Bronchial epithelial cell (primary cell): ENCODE measurements at regions not wholly inside any gene's neighbourhood (a gene's known extent, or its start where the extent isn't known, plus 50 kb on each side); places are given as distances from the start of the nearest gene placed in this dataset.
A peak's percentile ranks its signal among the peaks of the same experiment; 100 is the strongest.

ENCODE experiments used
- DNase-seq: peaks from one replicate; pipeline ENCODE4 v3.0.0-alpha.2; 2010; ENCODE audit warnings: low read depth
- FAIRE-seq: peaks from 2 replicates; lab custom pipeline; 2011; peaks lifted over from hg19 to GRCh38; lab: Jason Lieb, UNC
- H3K27me3 ChIP-seq: 2 replicates; pipeline ENCODE4 v1.5.1; 2011; ENCODE audit warnings: low read length; ENCODE audit not compliant: control insufficient read depth, insufficient read depth
- H3K36me3 ChIP-seq: 2 replicates; pipeline ENCODE4 v1.5.1; 2011; ENCODE audit warnings: low read length; ENCODE audit not compliant: control insufficient read depth, insufficient read depth
- H3K4me3 ChIP-seq: 2 replicates; pipeline ENCODE4 v1.5.1; 2011; ENCODE audit warnings: mild to moderate bottlenecking, low read depth, low read length, control low read depth
- TF ChIP-seq, protein P1 (sequence below): IDR thresholded peaks from 2 replicates; pipeline ENCODE4 v1.5.1; 2011; ENCODE audit warnings: mild to moderate bottlenecking, moderate library complexity, low read length, control low read depth, inconsistent platforms; ENCODE audit not compliant: insufficient read depth, severe bottlenecking

DNA sequence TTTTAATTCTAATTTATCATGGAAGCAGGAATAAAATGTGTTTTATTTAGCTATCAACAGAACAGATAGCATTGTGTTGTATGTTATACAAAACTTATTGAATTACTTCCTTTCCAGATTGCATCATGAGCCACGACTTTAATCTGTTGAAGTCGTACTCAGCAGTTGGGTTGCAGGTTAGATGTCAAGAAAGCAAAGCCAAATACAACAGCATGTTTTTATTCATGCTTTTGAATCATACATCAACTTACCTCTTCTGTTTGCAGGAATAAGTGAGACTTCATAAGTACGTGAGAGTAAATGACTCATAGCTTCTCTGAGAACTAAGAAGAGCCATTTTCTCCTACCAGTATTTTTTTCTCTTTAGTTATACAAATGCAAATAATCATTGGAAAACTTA is 110.8 kb upstream of the ADGRL4 start:
- Histone ChIP-seq H3K36me3 (no peaks in the 10 kb centered on the region), H3K27me3 (no peaks in the 10 kb centered on the region), H3K4me3 (no peak overlapping the region)
- TF ChIP-seq, protein P1, sequence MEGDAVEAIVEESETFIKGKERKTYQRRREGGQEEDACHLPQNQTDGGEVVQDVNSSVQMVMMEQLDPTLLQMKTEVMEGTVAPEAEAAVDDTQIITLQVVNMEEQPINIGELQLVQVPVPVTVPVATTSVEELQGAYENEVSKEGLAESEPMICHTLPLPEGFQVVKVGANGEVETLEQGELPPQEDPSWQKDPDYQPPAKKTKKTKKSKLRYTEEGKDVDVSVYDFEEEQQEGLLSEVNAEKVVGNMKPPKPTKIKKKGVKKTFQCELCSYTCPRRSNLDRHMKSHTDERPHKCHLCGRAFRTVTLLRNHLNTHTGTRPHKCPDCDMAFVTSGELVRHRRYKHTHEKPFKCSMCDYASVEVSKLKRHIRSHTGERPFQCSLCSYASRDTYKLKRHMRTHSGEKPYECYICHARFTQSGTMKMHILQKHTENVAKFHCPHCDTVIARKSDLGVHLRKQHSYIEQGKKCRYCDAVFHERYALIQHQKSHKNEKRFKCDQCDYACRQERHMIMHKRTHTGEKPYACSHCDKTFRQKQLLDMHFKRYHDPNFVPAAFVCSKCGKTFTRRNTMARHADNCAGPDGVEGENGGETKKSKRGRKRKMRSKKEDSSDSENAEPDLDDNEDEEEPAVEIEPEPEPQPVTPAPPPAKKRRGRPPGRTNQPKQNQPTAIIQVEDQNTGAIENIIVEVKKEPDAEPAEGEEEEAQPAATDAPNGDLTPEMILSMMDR: no peak
- FAIRE-seq: no peak
- peak; percentile 35 for DNase-seq

DNA sequence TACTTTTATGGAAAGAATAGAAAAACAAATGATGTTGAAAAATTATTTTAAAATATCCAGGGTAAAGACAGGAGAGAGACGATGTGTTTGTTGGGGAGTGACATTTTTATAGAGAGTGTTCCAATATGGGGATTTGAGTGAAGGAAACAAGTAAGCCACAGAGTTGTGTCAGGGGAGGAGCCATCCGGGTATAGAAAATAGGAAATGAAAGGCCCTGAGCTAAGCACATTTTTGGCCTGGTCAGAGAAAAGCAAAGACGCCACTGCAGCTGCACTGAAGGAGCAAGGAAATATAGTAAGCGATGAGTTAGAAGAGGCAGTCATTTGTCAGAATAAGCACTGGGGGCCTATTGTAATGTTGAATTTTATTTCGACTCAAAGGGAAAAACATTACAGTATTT is 107.3 kb upstream of the ADGRL4 start:
- Histone ChIP-seq H3K4me3 (no peak overlapping the region), H3K36me3 (no peaks in the 10 kb centered on the region), H3K27me3 (no peaks in the 10 kb centered on the region)
- FAIRE-seq (no peak), DNase-seq (no peak)
- TF ChIP-seq, protein P1: no peak

DNA sequence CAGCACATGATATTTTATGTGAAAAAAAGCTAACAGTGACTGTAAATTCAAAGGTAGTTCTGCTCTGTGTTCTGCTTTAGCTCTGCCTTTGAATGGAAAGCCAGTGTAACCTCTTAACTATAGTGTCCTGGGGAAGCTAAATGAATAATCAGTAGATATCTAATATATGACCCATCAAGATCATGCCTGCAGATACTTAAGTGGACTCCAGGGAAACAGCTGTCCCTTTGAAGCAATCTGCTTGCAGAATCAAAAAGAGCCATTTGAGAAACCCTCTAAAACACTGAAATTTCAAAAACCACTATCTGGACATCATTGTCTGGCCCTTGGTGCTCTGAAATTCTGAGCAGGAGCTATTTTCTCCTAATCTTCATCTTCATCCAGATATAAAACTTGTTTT is 104.2 kb upstream of the ADGRL4 start:
- FAIRE-seq (no peak), DNase-seq (no peak)
- H3K36me3 ChIP-seq: no peaks in the 10 kb centered on the region
- H3K4me3 ChIP-seq: no peak overlapping the region
- TF ChIP-seq, protein P1: no peak
- no peaks in the 10 kb centered on the region for H3K27me3 ChIP-seq

DNA sequence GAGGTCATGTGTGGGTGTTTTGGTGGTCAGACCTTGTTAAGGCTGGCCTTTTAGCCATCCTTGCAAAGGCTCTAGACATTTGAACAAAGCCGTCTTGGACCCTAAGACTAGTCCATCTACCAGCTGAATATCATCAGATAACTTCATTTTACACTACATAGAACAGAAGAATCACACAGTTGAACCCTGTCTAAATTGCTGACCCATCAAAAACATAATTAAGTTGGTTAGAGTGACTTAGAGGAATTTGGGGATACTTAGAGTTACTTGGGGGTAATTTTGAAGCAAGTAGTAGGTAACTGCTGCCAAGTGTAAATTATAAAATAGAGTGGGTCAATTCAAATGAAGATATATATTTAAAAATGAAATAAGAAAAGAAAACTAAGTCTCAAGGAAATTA is 102.9 kb upstream of the ADGRL4 start:
- Histone ChIP-seq H3K36me3 (no peaks in the 10 kb centered on the region), H3K27me3 (no peaks in the 10 kb centered on the region), H3K4me3 (no peak overlapping the region)
- TF ChIP-seq, protein P1: no peak
- DNase-seq: no peak
- FAIRE-seq: no peak

DNA sequence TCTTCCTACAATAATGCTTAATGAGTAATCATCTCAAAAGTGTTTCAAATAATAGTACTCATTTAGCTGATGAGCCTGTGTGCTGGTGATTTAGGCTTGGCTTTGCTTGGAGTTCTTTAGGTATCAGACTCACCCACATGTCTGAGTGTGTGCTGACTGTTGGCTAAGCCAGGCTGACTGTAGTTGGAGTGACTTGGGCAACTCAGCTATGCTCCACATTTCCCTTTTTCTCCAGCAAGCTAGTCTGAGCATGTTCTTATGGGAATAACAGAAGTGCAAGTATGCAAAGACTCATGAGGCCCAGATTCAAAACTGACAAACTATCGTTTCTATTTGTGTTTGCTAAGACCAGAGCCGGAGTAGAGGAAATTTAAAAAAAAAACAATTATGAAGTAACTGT is 99.0 kb upstream of the ADGRL4 start:
- TF ChIP-seq, protein P1: no peak
- Histone ChIP-seq H3K4me3 (no peak overlapping the region), H3K27me3 (no peaks in the 10 kb centered on the region), H3K36me3 (no peaks in the 10 kb centered on the region)
- DNase-seq (peak; percentile 99), FAIRE-seq (peak; percentile 92)

DNA sequence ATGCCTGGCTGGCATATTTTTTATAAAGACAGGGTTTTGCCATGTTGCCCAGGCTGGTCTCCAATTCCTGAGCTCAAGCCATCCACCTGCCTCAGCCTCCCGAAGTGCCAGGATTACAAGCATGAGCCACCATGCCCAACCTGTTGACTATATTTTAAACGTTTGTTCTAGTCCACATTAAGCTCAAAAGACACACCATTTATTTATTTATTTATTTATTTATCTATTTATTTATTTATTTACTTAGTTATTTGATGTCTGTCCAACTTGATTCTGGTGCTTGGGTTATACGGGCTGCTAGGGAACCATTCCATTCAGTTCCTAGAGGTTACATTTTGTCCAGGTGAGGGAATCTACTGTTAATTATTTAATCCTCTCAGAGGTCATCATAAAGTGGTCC is 98.1 kb upstream of the ADGRL4 start:
- TF ChIP-seq, protein P1: no peak
- no peak for FAIRE-seq
- Histone ChIP-seq H3K36me3 (no peaks in the 10 kb centered on the region), H3K4me3 (no peak overlapping the region), H3K27me3 (no peaks in the 10 kb centered on the region)
- no peak for DNase-seq
